GM13976 (cell line): ENCODE measurements at regions not wholly inside any gene's neighbourhood (a gene's known extent, or its start where the extent isn't known, plus 50 kb on each side); places are given as distances from the start of the nearest gene placed in this dataset.
A peak's percentile ranks its signal among the peaks of the same experiment; 100 is the strongest.
"Not testable (repeated sequence)": the region's sequence is repeated elsewhere in the genome, so short reads cannot be mapped to it uniquely, and the experiment has no call there.

Source experiments
- DNase-seq: peaks from one replicate; pipeline ENCODE4 v3.0.0; 2012; ENCODE audit warnings: low spot score
- in situ Hi-C: fragments of 300-500 bp; cut with MboI; formaldehyde crosslinking; loops from one replicate; pipeline ENCODE4 v1.12.0; 2022; ENCODE audit warnings: low sequenced_read_pairs, mixed read lengths, inconsistent platforms; ENCODE audit not compliant: unreplicated experiment
- TF ChIP-seq, protein P1 (sequence below): IDR thresholded peaks from 2 replicates; pipeline ENCODE4 v1.5.1; 2012; ENCODE audit warnings: borderline replicate concordance, mild to moderate bottlenecking; ENCODE audit not compliant: insufficient read depth; ENCODE audit errors: extremely low read depth, missing control alignments, control extremely low read depth

DNA sequence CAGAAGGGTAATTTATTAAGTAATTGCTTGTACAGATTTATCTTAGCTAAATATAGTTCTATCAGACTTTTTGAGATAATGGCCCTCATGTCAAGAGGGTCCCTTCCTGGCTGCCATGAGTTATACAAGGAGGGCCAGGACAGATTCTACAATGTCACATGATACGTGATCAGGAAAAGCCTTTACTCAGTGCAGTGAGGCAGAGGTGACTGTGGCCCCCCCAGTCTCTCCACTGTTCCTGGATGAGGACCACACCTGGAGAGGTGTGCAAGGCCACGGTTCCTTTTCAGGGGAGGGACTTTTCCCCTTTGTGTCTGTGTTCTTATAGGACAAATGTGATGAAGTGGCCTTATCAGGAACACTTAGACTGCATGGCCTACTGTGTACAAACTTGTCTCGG lies 54.3 kb upstream of the LRCH1 start:
- in situ Hi-C loops = loop anchor here (10.0 kb wide), 1 partner anchor 226 kb away; no protein-coding TSS in a partner anchor
- DNase-seq = no peak
- TF ChIP-seq, protein P1, sequence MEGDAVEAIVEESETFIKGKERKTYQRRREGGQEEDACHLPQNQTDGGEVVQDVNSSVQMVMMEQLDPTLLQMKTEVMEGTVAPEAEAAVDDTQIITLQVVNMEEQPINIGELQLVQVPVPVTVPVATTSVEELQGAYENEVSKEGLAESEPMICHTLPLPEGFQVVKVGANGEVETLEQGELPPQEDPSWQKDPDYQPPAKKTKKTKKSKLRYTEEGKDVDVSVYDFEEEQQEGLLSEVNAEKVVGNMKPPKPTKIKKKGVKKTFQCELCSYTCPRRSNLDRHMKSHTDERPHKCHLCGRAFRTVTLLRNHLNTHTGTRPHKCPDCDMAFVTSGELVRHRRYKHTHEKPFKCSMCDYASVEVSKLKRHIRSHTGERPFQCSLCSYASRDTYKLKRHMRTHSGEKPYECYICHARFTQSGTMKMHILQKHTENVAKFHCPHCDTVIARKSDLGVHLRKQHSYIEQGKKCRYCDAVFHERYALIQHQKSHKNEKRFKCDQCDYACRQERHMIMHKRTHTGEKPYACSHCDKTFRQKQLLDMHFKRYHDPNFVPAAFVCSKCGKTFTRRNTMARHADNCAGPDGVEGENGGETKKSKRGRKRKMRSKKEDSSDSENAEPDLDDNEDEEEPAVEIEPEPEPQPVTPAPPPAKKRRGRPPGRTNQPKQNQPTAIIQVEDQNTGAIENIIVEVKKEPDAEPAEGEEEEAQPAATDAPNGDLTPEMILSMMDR = no peak

DNA sequence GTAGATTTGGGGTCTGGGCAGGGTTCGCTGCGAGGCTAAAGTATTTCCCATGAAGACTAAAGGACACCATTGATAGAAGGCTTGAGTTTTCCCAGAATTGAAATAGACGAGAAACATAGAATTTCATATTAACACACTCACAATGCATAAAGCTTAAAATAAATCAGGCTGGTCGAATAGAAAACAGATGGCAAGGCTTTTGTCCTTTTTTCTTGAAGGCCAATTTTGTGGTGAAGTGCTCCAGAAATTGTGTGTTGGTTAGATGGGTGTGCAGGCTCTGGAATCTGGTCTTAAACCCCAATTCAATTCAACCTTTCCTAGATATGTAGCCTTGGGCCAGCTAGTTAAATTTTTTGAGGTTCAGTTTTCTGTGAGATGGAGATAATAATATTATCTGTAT lies 56.9 kb upstream of the LRCH1 start:
- TF ChIP-seq, protein P1 = no peak
- in situ Hi-C loops = loop anchor here (10.0 kb wide), 1 partner anchor 229 kb away; no protein-coding TSS in a partner anchor
- no peak for DNase-seq

DNA sequence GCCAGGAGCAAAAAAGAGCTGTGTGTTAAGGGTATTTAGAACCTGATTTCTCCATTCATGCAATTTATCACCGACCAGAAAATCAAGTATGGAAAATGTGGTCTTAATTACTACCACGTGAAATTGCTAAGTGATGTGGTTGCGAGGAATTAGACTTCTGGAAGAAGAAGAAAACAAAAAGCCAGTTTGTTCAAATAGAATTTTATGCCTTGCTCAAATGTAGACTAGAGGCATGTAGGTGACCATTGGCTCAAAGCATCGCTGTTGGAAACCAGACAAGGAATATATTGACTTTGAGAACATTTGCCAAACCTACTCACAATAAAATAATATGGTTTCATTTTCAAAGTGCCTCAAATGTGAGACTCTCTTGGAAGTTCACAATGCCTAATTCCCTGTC lies 57.3 kb upstream of the LRCH1 start:
- no peak for DNase-seq
- in situ Hi-C loops = loop anchor here (10.0 kb wide), 1 partner anchor 229 kb away; no protein-coding TSS in a partner anchor
- TF ChIP-seq, protein P1 = no peak

DNA sequence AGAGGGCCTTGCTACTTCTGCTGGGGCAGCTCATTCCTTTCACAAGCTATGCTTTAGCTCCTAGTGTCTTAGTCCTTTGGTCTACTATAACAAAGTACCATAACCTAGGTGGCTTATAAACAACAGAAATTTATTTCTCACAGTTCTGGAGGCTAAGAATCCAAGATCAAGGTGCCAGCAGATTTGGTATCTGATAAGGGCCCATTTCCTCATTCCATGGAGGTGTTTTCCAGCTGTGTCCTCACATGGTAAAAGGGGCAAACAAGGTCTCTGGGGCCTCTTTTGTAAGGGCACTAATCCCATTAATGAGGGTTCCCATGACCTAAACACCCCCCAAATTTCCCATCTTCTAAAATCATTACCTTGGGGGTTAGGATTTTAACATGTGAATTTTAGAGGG lies 57.9 kb upstream of the LRCH1 start:
- TF ChIP-seq, protein P1 = no peak
- in situ Hi-C loops = loop anchor here (10.0 kb wide), 1 partner anchor 230 kb away; no protein-coding TSS in a partner anchor
- DNase-seq = no peak

DNA sequence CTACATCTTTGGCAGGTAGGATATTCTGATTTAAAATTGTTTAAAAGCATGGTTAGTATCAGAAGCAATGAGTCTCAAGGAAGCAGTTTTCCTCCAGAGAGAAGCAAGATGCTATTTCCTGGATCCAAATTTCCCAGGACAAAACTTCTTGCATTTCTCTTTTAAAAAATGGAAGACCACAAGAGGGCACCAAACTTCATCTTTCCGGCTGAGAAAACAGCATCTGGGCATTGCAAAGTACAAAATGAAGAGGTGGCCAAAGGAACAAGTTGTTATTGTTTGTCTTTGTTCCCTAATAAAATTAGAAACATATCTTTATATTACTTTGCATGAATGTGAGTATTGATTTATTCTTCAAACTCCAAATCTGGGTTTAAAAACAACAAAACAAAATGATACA lies 60.0 kb upstream of the LRCH1 start:
- TF ChIP-seq, protein P1 = peak; percentile 42
- peak; percentile 49 for DNase-seq
- in situ Hi-C loops = loop anchor here (10.0 kb wide), 1 partner anchor 232 kb away; no protein-coding TSS in a partner anchor

DNA sequence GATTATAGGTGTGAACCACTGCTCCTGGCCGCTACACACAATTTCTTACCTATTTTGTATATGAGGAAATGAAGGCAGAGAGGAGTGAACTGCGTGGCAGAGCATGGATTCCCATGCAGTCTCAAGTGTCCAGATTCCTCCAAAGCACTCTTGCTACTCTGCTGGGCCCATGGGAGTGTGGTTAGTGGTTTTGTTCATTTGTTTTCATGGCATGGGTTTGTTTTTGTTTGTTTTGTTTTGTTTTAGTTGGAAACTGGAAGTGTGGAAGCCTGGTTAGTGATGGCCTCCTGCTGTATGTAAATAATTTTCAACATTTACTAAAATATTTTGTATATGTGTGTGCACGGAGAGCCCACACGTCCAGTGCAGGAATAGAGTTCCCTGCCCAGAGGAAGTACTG lies 61.3 kb upstream of the LRCH1 start:
- DNase-seq = no peak
- in situ Hi-C loops = loop anchor here (10.0 kb wide), 1 partner anchor 233 kb away; no protein-coding TSS in a partner anchor
- TF ChIP-seq, protein P1 = no peak

DNA sequence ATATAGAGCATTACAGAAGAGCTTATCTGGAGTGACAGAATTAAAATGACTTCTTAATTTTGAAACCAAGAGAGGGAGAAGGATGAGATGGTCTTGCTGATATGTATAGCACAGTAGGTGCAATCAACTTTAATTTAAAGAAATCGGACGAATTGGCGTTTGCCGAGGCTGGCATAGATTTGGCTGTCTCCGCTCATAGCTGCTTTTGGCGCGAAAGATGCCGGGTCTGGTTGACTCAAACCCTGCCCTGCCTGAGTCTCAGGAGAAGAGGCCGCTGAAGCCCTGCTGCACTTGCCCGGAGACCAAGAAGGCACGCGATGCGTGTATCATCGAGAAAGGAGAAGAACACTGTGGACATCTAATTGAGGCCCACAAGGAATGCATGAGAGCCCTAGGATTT lies 62.3 kb upstream of the LRCH1 start:
- in situ Hi-C loops = loop anchor here (10.0 kb wide), 1 partner anchor 234 kb away; no protein-coding TSS in a partner anchor
- DNase-seq = not testable (repeated sequence)
